ENCODE measurements at regions not wholly inside any gene's neighbourhood (a gene's known extent, or its start where the extent isn't known, plus 50 kb on each side); places are given as distances from the start of the nearest gene placed in this dataset.
"Not testable (repeated sequence)": the region's sequence is repeated elsewhere in the genome, so short reads cannot be mapped to it uniquely, and the experiment has no call there.

GRCh38 chr2:91589454-91590328 lies 2898.2 kb downstream of the RPIA start:
- H2AFZ ChIP-seq (replicated peaks; ENCODE audit: low read length, poor library complexity); H3K36me3 ChIP-seq (ENCODE audit: control insufficient read depth, insufficient read depth, low read length); H4K8ac ChIP-seq (ENCODE audit: low read depth in 2 of 2, low read length in 2 of 2); H3K79me1 ChIP-seq (ENCODE audit: low read depth in 1 of 2, low read length in 2 of 2); H3K18ac ChIP-seq (ENCODE audit: low read depth, low read length); BruUV-seq (replicated peaks); H3K4me3 ChIP-seq (ENCODE audit: insufficient read depth, low read depth, low read length); DNase-seq; in situ Hi-C loops (cut with MboI; ENCODE audit: low sequenced_read_pairs); H3K9me1 ChIP-seq (ENCODE audit: insufficient read depth, low read length); H3K56ac ChIP-seq (ENCODE audit: extremely low read depth, insufficient read depth, low read length); H3K14ac ChIP-seq (replicated peaks; ENCODE audit: low read depth, low read length); H2AK9ac ChIP-seq (replicated peaks; ENCODE audit: low read depth, low read length, poor library complexity); CTCF ChIA-PET; H3K9me3 ChIP-seq (ENCODE audit: control insufficient read depth, insufficient read depth, low read length); H2BK20ac ChIP-seq (ENCODE audit: low read depth, low read length); H3K27me3 ChIP-seq (ENCODE audit: control insufficient read depth, insufficient read depth, low read length); H2BK15ac ChIP-seq (ENCODE audit: low read depth, low read length); H4K91ac ChIP-seq (ENCODE audit: insufficient read depth, low read depth, low read length); H2AK5ac ChIP-seq (ENCODE audit: low read depth, low read length); H2BK120ac ChIP-seq (ENCODE audit: low read depth, low read length); intact Hi-C loops (cut with micrococcal nuclease); H3K23ac ChIP-seq (ENCODE audit: low read depth, low read length); H3K4me2 ChIP-seq (ENCODE audit: low read depth, low read length); dilution Hi-C loops (cut with HindIII; ENCODE audit: low sequenced_read_pairs, unreplicated experiment); ATAC-seq (ENCODE audit: low read depth); POLR2A ChIA-PET (ENCODE audit: unreplicated experiment); H2BK5ac ChIP-seq (ENCODE audit: low read depth, low read length, poor library complexity, severe bottlenecking); H4K5ac ChIP-seq (ENCODE audit: low read depth, low read length); H3K9ac ChIP-seq (ENCODE audit: low read depth, low read length); H3K4ac ChIP-seq (ENCODE audit: low read depth, low read length); H3K4me1 ChIP-seq (ENCODE audit: control insufficient read depth, insufficient read depth, low read length); H4K20me1 ChIP-seq (ENCODE audit: insufficient read depth, low read length); H3K27ac ChIP-seq (ENCODE audit: insufficient read depth, low read length): not testable (repeated sequence)
- 18% methylated on average over 37 of the region's 65 CpGs; no CpG with 5 or more reads in 1 of the 2 experiments for WGBS, 2 experiments (ENCODE audit: extremely low coverage in 2 of 2, insufficient read length in 1 of 2)

- H2BK15ac ChIP-seq (ENCODE audit: low read depth, low read length); H3K27me3 ChIP-seq (ENCODE audit: control insufficient read depth, insufficient read depth, low read length); H2AK9ac ChIP-seq (replicated peaks; ENCODE audit: low read depth, low read length, poor library complexity); POLR2A ChIA-PET (ENCODE audit: unreplicated experiment); H2BK5ac ChIP-seq (ENCODE audit: low read depth, low read length, poor library complexity, severe bottlenecking); ATAC-seq (ENCODE audit: low read depth); H4K8ac ChIP-seq (ENCODE audit: low read depth in 2 of 2, low read length in 2 of 2); H2BK20ac ChIP-seq (ENCODE audit: low read depth, low read length); H3K18ac ChIP-seq (ENCODE audit: low read depth, low read length); intact Hi-C loops (cut with micrococcal nuclease); H4K5ac ChIP-seq (ENCODE audit: low read depth, low read length); H3K79me1 ChIP-seq (ENCODE audit: low read depth in 1 of 2, low read length in 2 of 2); H4K20me1 ChIP-seq (ENCODE audit: insufficient read depth, low read length); H4K91ac ChIP-seq (ENCODE audit: insufficient read depth, low read depth, low read length); H3K4me3 ChIP-seq (ENCODE audit: insufficient read depth, low read depth, low read length); H3K56ac ChIP-seq (ENCODE audit: extremely low read depth, insufficient read depth, low read length); H3K9me1 ChIP-seq (ENCODE audit: insufficient read depth, low read length); H3K14ac ChIP-seq (replicated peaks; ENCODE audit: low read depth, low read length); H2AFZ ChIP-seq (replicated peaks; ENCODE audit: low read length, poor library complexity); H3K27ac ChIP-seq (ENCODE audit: insufficient read depth, low read length); CTCF ChIA-PET; dilution Hi-C loops (cut with HindIII; ENCODE audit: low sequenced_read_pairs, unreplicated experiment); H3K36me3 ChIP-seq (ENCODE audit: control insufficient read depth, insufficient read depth, low read length); H3K9ac ChIP-seq (ENCODE audit: low read depth, low read length); BruUV-seq (replicated peaks); H3K4me2 ChIP-seq (ENCODE audit: low read depth, low read length); DNase-seq; H3K4ac ChIP-seq (ENCODE audit: low read depth, low read length); H2AK5ac ChIP-seq (ENCODE audit: low read depth, low read length); H2BK120ac ChIP-seq (ENCODE audit: low read depth, low read length); H3K23ac ChIP-seq (ENCODE audit: low read depth, low read length); H3K4me1 ChIP-seq (ENCODE audit: control insufficient read depth, insufficient read depth, low read length); in situ Hi-C loops (cut with MboI; ENCODE audit: low sequenced_read_pairs); H3K9me3 ChIP-seq (ENCODE audit: control insufficient read depth, insufficient read depth, low read length): not testable (repeated sequence)
- WGBS, 2 experiments (ENCODE audit: extremely low coverage in 2 of 2, insufficient read length in 1 of 2): no CpG with 5 or more reads among the region's 12 CpGs
These were observed 2898.9 kb downstream of the RPIA start for GRCh38 chr2:91590381-91590780.

Measured in IMR-90 (cell line).